ENCODE measurements at regions not wholly inside any gene's neighbourhood (a gene's known extent, or its start where the extent isn't known, plus 50 kb on each side); places are given as distances from the start of the nearest gene placed in this dataset.

DNA sequence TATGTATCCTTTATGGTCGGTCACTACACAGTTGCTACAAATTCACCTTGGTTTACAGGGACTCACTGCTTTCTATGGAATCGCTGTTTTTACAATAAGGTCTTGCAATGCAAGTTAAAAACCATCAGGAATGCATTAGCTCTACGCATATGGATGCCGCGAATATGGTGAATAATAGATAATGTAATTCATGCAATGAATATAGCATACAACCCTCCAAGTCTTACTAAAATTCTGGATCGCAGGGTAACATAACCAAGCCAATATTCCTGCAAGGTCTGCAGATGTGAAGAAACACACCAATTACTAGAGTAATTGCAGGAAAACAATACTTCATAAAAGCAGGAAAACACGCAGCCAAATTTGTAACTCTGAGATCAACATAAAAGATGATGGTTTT is 75.6 kb upstream of the BACE2 start:
- Histone ChIP-seq H3K27me3 (replicated peaks in 1 of 4; ENCODE audit: control extremely low read depth in 1 of 4, control insufficient read depth in 3 of 4, insufficient read depth in 4 of 4, low read length in 3 of 4) (peaks cover 0 to 21% (median 2%) of the 10 kb centered on the region in 4 experiments), H3K36me3 (replicated peaks in 1 of 2; ENCODE audit: control extremely low read depth in 1 of 2, control insufficient read depth in 1 of 2, extremely low read depth in 1 of 2, insufficient read depth in 2 of 2, low read length in 1 of 2) (no peaks in the 10 kb centered on the region), H3K27ac (ENCODE audit: low read length in 2 of 2) (no peak overlapping the region), H4K20me1 (ENCODE audit: control insufficient read depth, insufficient read depth, low read length, poor library complexity, severe bottlenecking) (no peaks in the 10 kb centered on the region), H3K4me3 (ENCODE audit: control extremely low read depth in 1 of 5, extremely low read depth in 1 of 5, insufficient read depth in 1 of 5, low read depth in 2 of 5, low read length in 4 of 5) (no peak overlapping the region), H2AFZ (ENCODE audit: insufficient read depth, low read depth, low read length, poor library complexity, severe bottlenecking) (no peak overlapping the region), H3K79me2 (ENCODE audit: control insufficient read depth, insufficient read depth, low read length) (no peaks in the 10 kb centered on the region), H3K4me2 (replicated peaks; ENCODE audit: low read depth, low read length, poor library complexity, severe bottlenecking) (no peak overlapping the region), H3K9me3 (ENCODE audit: control extremely low read depth in 1 of 3, control insufficient read depth in 2 of 3, insufficient read depth in 1 of 3, low read length in 2 of 3) (no peaks in the 10 kb centered on the region), H3K9ac (ENCODE audit: low read length) (no peak overlapping the region), H3K4me1 (ENCODE audit: control insufficient read depth in 2 of 2, insufficient read depth in 2 of 2, low read length in 2 of 2) (no peaks in the 10 kb centered on the region)
- no peak overlapping the region for H3K4me3 Mint-ChIP-seq
- intact Hi-C loops (cut with micrococcal nuclease), result no loop called here
- TF ChIP-seq EZH2 (IDR thresholded peaks at IDR 0.05; ENCODE audit: borderline replicate concordance, insufficient read depth, low read depth, low read length, poor library complexity, severe bottlenecking), result no peak
- TF ChIP-seq, protein P1, sequence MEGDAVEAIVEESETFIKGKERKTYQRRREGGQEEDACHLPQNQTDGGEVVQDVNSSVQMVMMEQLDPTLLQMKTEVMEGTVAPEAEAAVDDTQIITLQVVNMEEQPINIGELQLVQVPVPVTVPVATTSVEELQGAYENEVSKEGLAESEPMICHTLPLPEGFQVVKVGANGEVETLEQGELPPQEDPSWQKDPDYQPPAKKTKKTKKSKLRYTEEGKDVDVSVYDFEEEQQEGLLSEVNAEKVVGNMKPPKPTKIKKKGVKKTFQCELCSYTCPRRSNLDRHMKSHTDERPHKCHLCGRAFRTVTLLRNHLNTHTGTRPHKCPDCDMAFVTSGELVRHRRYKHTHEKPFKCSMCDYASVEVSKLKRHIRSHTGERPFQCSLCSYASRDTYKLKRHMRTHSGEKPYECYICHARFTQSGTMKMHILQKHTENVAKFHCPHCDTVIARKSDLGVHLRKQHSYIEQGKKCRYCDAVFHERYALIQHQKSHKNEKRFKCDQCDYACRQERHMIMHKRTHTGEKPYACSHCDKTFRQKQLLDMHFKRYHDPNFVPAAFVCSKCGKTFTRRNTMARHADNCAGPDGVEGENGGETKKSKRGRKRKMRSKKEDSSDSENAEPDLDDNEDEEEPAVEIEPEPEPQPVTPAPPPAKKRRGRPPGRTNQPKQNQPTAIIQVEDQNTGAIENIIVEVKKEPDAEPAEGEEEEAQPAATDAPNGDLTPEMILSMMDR (IDR thresholded peaks at IDR 0.05), result no peak
- POLR2A ChIA-PET, result no interaction called here
- H3K27me3 Mint-ChIP-seq, result peaks cover 26% of the 10 kb centered on the region
- WGBS (ENCODE audit: insufficient coverage), result 100% methylated on average over 2 of the region's 7 CpGs
- H3K9me3 Mint-ChIP-seq (ENCODE audit: insufficient read depth), result no peaks in the 10 kb centered on the region
- no peaks in the 10 kb centered on the region for H3K4me1 Mint-ChIP-seq
- H3K27ac Mint-ChIP-seq, result no peak overlapping the region
- CTCF ChIA-PET, result no interaction called here
- ATAC-seq (ENCODE audit: low read depth) (no peak), DNase-seq (no peak)

DNA sequence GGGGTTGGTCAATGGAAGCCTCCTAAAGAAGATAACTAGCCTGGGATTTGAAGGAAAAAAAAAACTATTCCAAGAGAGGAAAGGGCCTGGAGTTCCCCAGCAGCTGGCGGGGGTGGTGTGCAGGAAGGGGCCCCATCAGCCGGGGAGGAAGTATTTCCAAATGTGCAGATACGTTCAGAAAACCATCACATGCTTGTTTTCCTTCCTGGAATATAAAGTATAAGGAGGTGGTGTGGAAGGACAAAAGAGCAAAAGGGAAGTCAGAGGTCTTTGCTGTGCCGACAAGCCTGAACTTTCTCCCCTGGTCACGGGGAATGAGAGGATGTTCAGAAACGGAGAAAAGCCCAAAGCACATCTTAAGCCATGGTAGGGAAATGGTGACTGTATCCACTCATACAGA is 72.0 kb upstream of the BACE2 start:
- Histone ChIP-seq H3K36me3 (replicated peaks in 1 of 2; ENCODE audit: control extremely low read depth in 1 of 2, control insufficient read depth in 1 of 2, extremely low read depth in 1 of 2, insufficient read depth in 2 of 2, low read length in 1 of 2) (no peaks in the 10 kb centered on the region), H3K27ac (ENCODE audit: low read length in 2 of 2) (no peak overlapping the region), H3K4me3 (ENCODE audit: control extremely low read depth in 1 of 5, extremely low read depth in 1 of 5, insufficient read depth in 1 of 5, low read depth in 2 of 5, low read length in 4 of 5) (no peak overlapping the region), H4K20me1 (ENCODE audit: control insufficient read depth, insufficient read depth, low read length, poor library complexity, severe bottlenecking) (no peaks in the 10 kb centered on the region), H3K79me2 (ENCODE audit: control insufficient read depth, insufficient read depth, low read length) (no peaks in the 10 kb centered on the region), H3K4me2 (replicated peaks; ENCODE audit: low read depth, low read length, poor library complexity, severe bottlenecking) (no peak overlapping the region), H3K4me1 (ENCODE audit: control insufficient read depth in 2 of 2, insufficient read depth in 2 of 2, low read length in 2 of 2) (no peaks in the 10 kb centered on the region), H3K27me3 (replicated peaks in 1 of 4; ENCODE audit: control extremely low read depth in 1 of 4, control insufficient read depth in 3 of 4, insufficient read depth in 4 of 4, low read length in 3 of 4) (peaks cover 0 to 14% (median 2%) of the 10 kb centered on the region in 4 experiments), H3K9ac (ENCODE audit: low read length) (no peak overlapping the region), H2AFZ (ENCODE audit: insufficient read depth, low read depth, low read length, poor library complexity, severe bottlenecking) (no peak overlapping the region), H3K9me3 (ENCODE audit: control extremely low read depth in 1 of 3, control insufficient read depth in 2 of 3, insufficient read depth in 1 of 3, low read length in 2 of 3) (no peaks in the 10 kb centered on the region)
- intact Hi-C loops (cut with micrococcal nuclease), result no loop called here
- 37% methylated on average over 2 of the region's 6 CpGs for WGBS (ENCODE audit: insufficient coverage)
- Mint-ChIP-seq H3K27ac (no peak overlapping the region), H3K4me3 (no peak overlapping the region), H3K9me3 (ENCODE audit: insufficient read depth) (peaks cover 3% of the 10 kb centered on the region), H3K4me1 (no peaks in the 10 kb centered on the region), H3K27me3 (peaks cover 16% of the 10 kb centered on the region)
- no peak for TF ChIP-seq EZH2 (IDR thresholded peaks at IDR 0.05; ENCODE audit: borderline replicate concordance, insufficient read depth, low read depth, low read length, poor library complexity, severe bottlenecking)
- TF ChIP-seq, protein P1 (IDR thresholded peaks at IDR 0.05), result no peak
- ATAC-seq (ENCODE audit: low read depth) (no peak), DNase-seq (no peak)
- POLR2A ChIA-PET, result no interaction called here
- CTCF ChIA-PET, result no interaction called here
